BE2C (cell line): ENCODE measurements at regions not wholly inside any gene's neighbourhood (a gene's known extent, or its start where the extent isn't known, plus 50 kb on each side); places are given as distances from the start of the nearest gene placed in this dataset.

Source experiments
- DNase-seq: peaks from one replicate; pipeline ENCODE4 v3.0.0-alpha.2; 2020
- H3K27me3 ChIP-seq: fragments of 250-450 bp; sonication (Bioruptor Pico); 2 replicates; pipeline ENCODE4 v1.5.1; 2020; ENCODE audit warnings: mild to moderate bottlenecking
- H3K36me3 ChIP-seq: fragments of 250-450 bp; sonication (Bioruptor Pico); 2 replicates; pipeline ENCODE4 v1.5.1; 2020; ENCODE audit warnings: mild to moderate bottlenecking
- H3K4me1 ChIP-seq: fragments of 250-450 bp; sonication (Bioruptor Pico); 2 replicates; pipeline ENCODE4 v1.5.1; 2020
- H3K4me3 ChIP-seq: 2 replicates; pipeline ENCODE4 v1.5.1; 2011; ENCODE audit warnings: low read depth, low read length
- H3K9me3 ChIP-seq: fragments of 250-450 bp; sonication (Bioruptor Pico); 2 replicates; pipeline ENCODE4 v1.5.1; 2020
- TF ChIP-seq, protein P1 (sequence below): IDR thresholded peaks from 2 replicates; pipeline ENCODE4 v1.5.1; 2012; ENCODE audit warnings: mild to moderate bottlenecking, low read depth, low read length

DNA sequence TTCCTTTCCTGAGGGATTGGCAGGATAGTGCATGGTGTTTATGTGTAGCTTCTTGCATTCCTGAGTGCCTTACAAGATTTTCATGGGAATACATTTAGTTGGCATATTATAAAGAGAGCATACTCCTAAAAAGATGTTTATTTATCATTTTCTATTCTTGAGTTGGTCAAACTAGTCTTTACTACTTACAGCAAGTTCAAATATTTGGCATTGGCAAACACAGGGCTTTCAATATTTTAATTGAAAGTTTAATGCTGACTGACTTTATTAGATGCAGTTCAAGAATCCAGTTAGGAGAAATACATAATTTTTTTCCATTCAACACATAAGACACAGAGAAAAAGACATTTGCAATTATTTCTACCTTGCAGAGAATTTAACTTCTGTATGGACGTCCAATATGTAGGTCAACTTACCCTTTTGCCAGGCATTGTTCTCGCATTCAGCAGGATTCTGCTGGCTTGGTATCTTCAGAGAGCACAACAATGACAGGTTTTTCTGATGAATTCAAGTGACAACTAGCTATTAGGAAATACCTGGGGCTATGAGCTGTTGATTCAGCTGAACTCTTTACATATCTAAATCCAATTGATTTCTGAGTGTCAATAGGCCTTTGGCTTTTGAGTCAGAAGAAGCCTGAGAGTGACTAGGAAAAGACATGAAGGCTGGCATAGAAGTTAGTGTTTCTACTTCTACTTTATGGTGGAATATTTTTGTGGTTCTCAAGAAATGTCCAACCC is 129.6 kb downstream of the LURAP1L start:
- H3K36me3 ChIP-seq, result no peaks in the 10 kb centered on the region
- DNase-seq, result no peak
- H3K9me3 ChIP-seq, result no peaks in the 10 kb centered on the region
- TF ChIP-seq, protein P1, sequence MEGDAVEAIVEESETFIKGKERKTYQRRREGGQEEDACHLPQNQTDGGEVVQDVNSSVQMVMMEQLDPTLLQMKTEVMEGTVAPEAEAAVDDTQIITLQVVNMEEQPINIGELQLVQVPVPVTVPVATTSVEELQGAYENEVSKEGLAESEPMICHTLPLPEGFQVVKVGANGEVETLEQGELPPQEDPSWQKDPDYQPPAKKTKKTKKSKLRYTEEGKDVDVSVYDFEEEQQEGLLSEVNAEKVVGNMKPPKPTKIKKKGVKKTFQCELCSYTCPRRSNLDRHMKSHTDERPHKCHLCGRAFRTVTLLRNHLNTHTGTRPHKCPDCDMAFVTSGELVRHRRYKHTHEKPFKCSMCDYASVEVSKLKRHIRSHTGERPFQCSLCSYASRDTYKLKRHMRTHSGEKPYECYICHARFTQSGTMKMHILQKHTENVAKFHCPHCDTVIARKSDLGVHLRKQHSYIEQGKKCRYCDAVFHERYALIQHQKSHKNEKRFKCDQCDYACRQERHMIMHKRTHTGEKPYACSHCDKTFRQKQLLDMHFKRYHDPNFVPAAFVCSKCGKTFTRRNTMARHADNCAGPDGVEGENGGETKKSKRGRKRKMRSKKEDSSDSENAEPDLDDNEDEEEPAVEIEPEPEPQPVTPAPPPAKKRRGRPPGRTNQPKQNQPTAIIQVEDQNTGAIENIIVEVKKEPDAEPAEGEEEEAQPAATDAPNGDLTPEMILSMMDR, result no peak
- H3K4me3 ChIP-seq, result no peak overlapping the region
- no peaks in the 10 kb centered on the region for H3K4me1 ChIP-seq
- H3K27me3 ChIP-seq, result no peaks in the 10 kb centered on the region

DNA sequence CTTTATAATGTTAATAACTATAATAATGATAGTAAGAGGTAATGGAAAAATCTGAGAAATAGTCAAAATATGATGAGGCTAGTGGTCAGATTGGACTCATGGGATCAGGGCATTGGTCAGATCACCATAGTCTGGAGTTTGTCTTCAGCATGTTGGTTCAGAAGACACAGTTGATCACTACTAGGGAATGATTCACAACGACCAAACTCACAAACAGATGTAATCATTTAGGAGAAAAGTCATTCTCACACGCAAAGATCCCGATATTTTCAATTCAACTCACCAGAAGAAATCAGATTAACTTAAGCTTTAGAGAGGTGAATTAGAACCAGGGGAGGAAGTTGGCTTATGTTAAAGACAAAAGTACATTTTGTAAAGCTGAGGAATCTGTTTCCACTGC is 131.8 kb downstream of the LURAP1L start:
- no peaks in the 10 kb centered on the region for H3K36me3 ChIP-seq
- H3K9me3 ChIP-seq, result no peaks in the 10 kb centered on the region
- H3K4me1 ChIP-seq, result no peaks in the 10 kb centered on the region
- TF ChIP-seq, protein P1, result no peak
- no peak overlapping the region for H3K4me3 ChIP-seq
- no peaks in the 10 kb centered on the region for H3K27me3 ChIP-seq
- no peak for DNase-seq

DNA sequence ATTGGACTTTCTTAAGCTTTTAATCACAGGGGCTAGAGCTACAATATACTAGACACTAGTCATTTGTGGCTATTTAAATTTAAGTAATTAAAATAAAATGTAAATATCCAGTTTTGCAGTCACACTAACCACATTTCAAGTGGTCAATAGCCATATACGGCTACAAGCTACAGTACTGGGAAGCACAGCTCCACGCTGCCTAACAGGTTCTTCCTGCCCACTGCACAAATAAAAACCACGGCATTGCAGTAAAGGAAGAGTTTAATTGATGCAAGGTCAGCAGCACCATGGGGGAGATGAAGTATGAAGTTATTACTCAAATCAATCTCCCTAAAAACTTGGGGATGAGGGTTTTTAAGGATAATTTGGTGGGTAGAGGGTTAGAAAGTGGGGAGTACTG is 134.1 kb downstream of the LURAP1L start:
- DNase-seq, result no peak
- Histone ChIP-seq H3K27me3 (no peaks in the 10 kb centered on the region), H3K9me3 (no peaks in the 10 kb centered on the region), H3K4me3 (no peak overlapping the region), H3K36me3 (no peaks in the 10 kb centered on the region), H3K4me1 (no peaks in the 10 kb centered on the region)
- TF ChIP-seq, protein P1, result no peak

DNA sequence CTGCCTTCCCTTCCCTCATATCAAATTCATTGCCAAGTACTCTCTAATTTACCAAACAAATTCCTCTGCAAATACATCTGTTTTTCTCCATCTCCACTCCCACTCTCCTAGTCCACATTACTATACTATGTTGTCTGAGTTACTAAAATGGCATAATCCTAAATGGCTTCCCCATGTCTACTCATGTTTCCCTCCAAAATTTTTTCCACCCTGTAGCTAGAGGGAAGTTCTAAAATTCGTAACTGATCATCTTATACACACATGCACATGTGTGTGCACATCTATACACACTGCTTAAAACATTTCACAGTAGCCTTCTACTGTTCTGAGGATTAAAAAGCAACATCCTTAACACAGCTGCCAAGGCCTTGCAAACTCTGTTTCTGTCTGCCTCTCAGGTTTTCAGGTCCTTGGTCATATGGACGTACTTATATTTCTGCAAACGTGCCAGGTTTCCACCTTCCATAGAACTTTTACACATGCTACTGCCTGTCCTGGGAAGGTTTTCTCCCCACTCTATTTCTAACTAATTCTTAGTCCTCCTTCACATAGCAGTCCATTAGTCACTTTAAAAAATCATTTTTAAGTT is 140.6 kb downstream of the LURAP1L start:
- TF ChIP-seq, protein P1, result no peak
- Histone ChIP-seq H3K4me3 (no peak overlapping the region), H3K9me3 (no peaks in the 10 kb centered on the region), H3K36me3 (no peaks in the 10 kb centered on the region), H3K27me3 (no peaks in the 10 kb centered on the region), H3K4me1 (no peaks in the 10 kb centered on the region)
- DNase-seq, result no peak

DNA sequence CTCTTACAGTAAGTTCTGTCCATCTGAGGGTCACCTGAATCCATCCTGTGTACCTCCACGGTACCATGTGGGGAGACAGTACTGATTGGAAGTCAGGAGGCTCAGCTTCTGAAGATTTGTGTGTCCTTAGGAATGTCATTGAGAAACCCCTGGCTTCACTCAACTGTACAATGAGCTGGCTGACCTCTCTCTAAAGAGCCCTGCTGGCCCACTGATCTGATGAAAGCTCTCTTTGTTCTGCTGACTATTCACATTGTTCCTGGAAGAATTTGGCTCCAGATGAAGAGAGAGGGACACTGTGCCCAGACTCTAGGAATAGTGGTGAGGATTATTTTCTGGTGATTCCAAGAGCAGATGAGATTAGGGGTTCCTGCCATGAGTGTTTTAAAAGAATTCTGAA is 141.2 kb downstream of the LURAP1L start:
- Histone ChIP-seq H3K4me3 (no peak overlapping the region), H3K9me3 (no peaks in the 10 kb centered on the region), H3K4me1 (no peaks in the 10 kb centered on the region), H3K36me3 (no peaks in the 10 kb centered on the region), H3K27me3 (no peaks in the 10 kb centered on the region)
- TF ChIP-seq, protein P1, result no peak
- DNase-seq, result no peak

DNA sequence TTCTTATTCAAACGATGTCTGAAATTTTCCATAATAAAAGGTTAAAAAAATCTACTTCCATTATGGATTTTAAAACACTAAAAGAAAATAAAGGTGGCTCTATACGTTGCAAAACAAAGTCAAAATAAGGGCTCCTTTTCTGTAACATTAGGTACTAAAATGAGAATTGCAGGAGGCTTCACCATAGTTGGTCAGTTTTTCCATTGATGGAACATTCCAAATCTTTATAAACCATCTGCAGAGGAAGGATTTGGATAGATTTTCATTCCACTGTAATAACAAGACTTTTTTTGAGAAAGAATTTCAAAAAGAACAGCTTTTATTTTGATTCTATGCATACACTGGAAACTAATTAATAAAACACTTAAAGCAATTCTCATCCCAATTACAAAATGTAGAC is 145.6 kb downstream of the LURAP1L start:
- Histone ChIP-seq H3K4me1 (no peaks in the 10 kb centered on the region), H3K4me3 (no peak overlapping the region), H3K27me3 (no peaks in the 10 kb centered on the region), H3K36me3 (no peaks in the 10 kb centered on the region), H3K9me3 (no peaks in the 10 kb centered on the region)
- DNase-seq, result no peak
- TF ChIP-seq, protein P1, result no peak
